ENCODE measurements at regions not wholly inside any gene's neighbourhood (a gene's known extent, or its start where the extent isn't known, plus 50 kb on each side); places are given as distances from the start of the nearest gene placed in this dataset.

GRCh38 chr2:23157812-23158211 lies 227.2 kb upstream of the KLHL29 start:
- Histone ChIP-seq H3K4me3 (ENCODE audit: low read depth, low read length) (no peak overlapping the region), H3K27me3 (ENCODE audit: control insufficient read depth, insufficient read depth, low read length) (no peaks in the 10 kb centered on the region)
- no peak for TF ChIP-seq CTCF (IDR thresholded peaks at IDR 0.05; ENCODE audit: insufficient read depth, low read length, poor library complexity, severe bottlenecking)

GRCh38 chr2:23158306-23158705 lies 226.7 kb upstream of the KLHL29 start:
- Histone ChIP-seq H3K36me3 (ENCODE audit: control insufficient read depth, insufficient read depth, low read length) (no peaks in the 10 kb centered on the region), H3K27me3 (ENCODE audit: control insufficient read depth, insufficient read depth, low read length) (no peaks in the 10 kb centered on the region), H3K4me3 (ENCODE audit: low read depth, low read length) (no peak overlapping the region)
- DNase-seq (ENCODE audit: low read depth) = no peak
- no peak for TF ChIP-seq CTCF (IDR thresholded peaks at IDR 0.05; ENCODE audit: insufficient read depth, low read length, poor library complexity, severe bottlenecking)

More at GRCh38 chr2:23157812-23158211, 227.2 kb upstream of the KLHL29 start:
- no peak for DNase-seq (ENCODE audit: low read depth)
- no peaks in the 10 kb centered on the region for H3K36me3 ChIP-seq (ENCODE audit: control insufficient read depth, insufficient read depth, low read length)

- Histone ChIP-seq H3K27me3 (ENCODE audit: control insufficient read depth, insufficient read depth, low read length) (no peaks in the 10 kb centered on the region), H3K36me3 (ENCODE audit: control insufficient read depth, insufficient read depth, low read length) (no peaks in the 10 kb centered on the region), H3K4me3 (ENCODE audit: low read depth, low read length) (no peak overlapping the region)
- no peak for DNase-seq (ENCODE audit: low read depth)
- TF ChIP-seq CTCF (IDR thresholded peaks at IDR 0.05; ENCODE audit: insufficient read depth, low read length, poor library complexity, severe bottlenecking) = no peak
Observed at GRCh38 chr2:23159746-23160405, 225.1 kb upstream of the KLHL29 start.

- no peaks in the 10 kb centered on the region for H3K36me3 ChIP-seq (ENCODE audit: control insufficient read depth, insufficient read depth, low read length)
- TF ChIP-seq CTCF (IDR thresholded peaks at IDR 0.05; ENCODE audit: insufficient read depth, low read length, poor library complexity, severe bottlenecking) = no peak
- no peak for DNase-seq (ENCODE audit: low read depth)
- peaks cover 1% of the 10 kb centered on the region for H3K27me3 ChIP-seq (ENCODE audit: control insufficient read depth, insufficient read depth, low read length)
- no peak overlapping the region for H3K4me3 ChIP-seq (ENCODE audit: low read depth, low read length)
Observed at GRCh38 chr2:23164173-23164572, 220.8 kb upstream of the KLHL29 start.

- no peak for TF ChIP-seq CTCF (IDR thresholded peaks at IDR 0.05; ENCODE audit: insufficient read depth, low read length, poor library complexity, severe bottlenecking)
- Histone ChIP-seq H3K4me3 (ENCODE audit: low read depth, low read length) (no peak overlapping the region), H3K27me3 (ENCODE audit: control insufficient read depth, insufficient read depth, low read length) (peaks cover 3% of the 10 kb centered on the region), H3K36me3 (ENCODE audit: control insufficient read depth, insufficient read depth, low read length) (no peaks in the 10 kb centered on the region)
- no peak for DNase-seq (ENCODE audit: low read depth)
Observed at GRCh38 chr2:23169896-23170295, 215.1 kb upstream of the KLHL29 start.

- DNase-seq (ENCODE audit: low read depth) = no peak
- peaks cover 3% of the 10 kb centered on the region for H3K27me3 ChIP-seq (ENCODE audit: control insufficient read depth, insufficient read depth, low read length)
- no peak for TF ChIP-seq CTCF (IDR thresholded peaks at IDR 0.05; ENCODE audit: insufficient read depth, low read length, poor library complexity, severe bottlenecking)
Observed at GRCh38 chr2:23171108-23171507, 213.9 kb upstream of the KLHL29 start.

More at GRCh38 chr2:23171108-23171507, 213.9 kb upstream of the KLHL29 start:
- H3K36me3 ChIP-seq (ENCODE audit: control insufficient read depth, insufficient read depth, low read length) = no peaks in the 10 kb centered on the region
- no peak overlapping the region for H3K4me3 ChIP-seq (ENCODE audit: low read depth, low read length)

All from kidney epithelial cell (primary cell).